Liver (tissue), 8 donors: ENCODE measurements at regions not wholly inside any gene's neighbourhood (a gene's known extent, or its start where the extent isn't known, plus 50 kb on each side); places are given as distances from the start of the nearest gene placed in this dataset.

Experiments
- DNase-seq: peaks from one replicate; pipeline ENCODE4 v3.0.0-alpha.2; 2017; ENCODE audit warnings: low spot score
- H3K27ac ChIP-seq, 2 donors: one replicate each; pipeline ENCODE4 v1.7.0; 2013; ENCODE audit warnings: inconsistent platforms in 2 of 2, low read length in 2 of 2, control low read depth in 1 of 2, low read depth in 1 of 2, mild to moderate bottlenecking in 1 of 2
- H3K27me3 ChIP-seq, 4 donors: one replicate each; pipeline versions ENCODE4 v1.6.1 to v1.7.0; 2013; ENCODE audit warnings: low read length in 3 of 4, inconsistent platforms in 1 of 4, mild to moderate bottlenecking in 1 of 4, moderate library complexity in 1 of 4; ENCODE audit not compliant: control insufficient read depth in 4 of 4, insufficient read depth in 4 of 4
- H3K36me3 ChIP-seq, 4 donors: one replicate each; pipeline versions ENCODE4 v1.6.1 to v1.7.0; 2013; ENCODE audit warnings: low read length in 3 of 4, mild to moderate bottlenecking in 3 of 4, low read depth in 1 of 4, moderate library complexity in 1 of 4; ENCODE audit not compliant: control insufficient read depth in 4 of 4, insufficient read depth in 3 of 4
- H3K4me1 ChIP-seq, 4 donors: one replicate each; pipeline versions ENCODE4 v1.6.1 to v1.7.0; 2013; ENCODE audit warnings: low read length in 3 of 4, mild to moderate bottlenecking in 3 of 4, moderate library complexity in 1 of 4; ENCODE audit not compliant: control insufficient read depth in 4 of 4, insufficient read depth in 4 of 4
- H3K4me3 ChIP-seq, 3 donors: one replicate each; pipeline versions ENCODE4 v1.6.1 to v1.7.0; 2013; ENCODE audit warnings: low read length in 3 of 3, control low read depth in 1 of 3, low read depth in 1 of 3, mild to moderate bottlenecking in 1 of 3
- H3K9ac ChIP-seq, 2 donors: one replicate each; pipeline ENCODE4 v1.7.0; 2013; ENCODE audit warnings: low read length in 2 of 2, mild to moderate bottlenecking in 2 of 2, moderate library complexity in 2 of 2, control low read depth in 1 of 2, low read depth in 1 of 2
- H3K9me3 ChIP-seq, 4 donors: one replicate each; pipeline versions ENCODE4 v1.6.1 to v1.7.0; 2013; ENCODE audit warnings: low read length in 3 of 4; ENCODE audit not compliant: control insufficient read depth in 4 of 4
- CTCF ChIP-seq: fragments of 150-350 bp; IDR thresholded peaks from 2 replicates; pipeline ENCODE4 v1.5.1; 2017; ENCODE audit warnings: improper control_type of control experiment, low read depth, low read length; ENCODE audit not compliant: missing input control
- EGR1 ChIP-seq, 2 donors: IDR thresholded peaks; 2 replicates each; pipeline ENCODE4 v1.6.1; 2016 to 2018; ENCODE audit warnings: antibody characterized with exemption in 2 of 2, low read depth in 2 of 2
- FOXA1 ChIP-seq: IDR thresholded peaks from 2 replicates; pipeline ENCODE4 v1.6.1; 2016; ENCODE audit warnings: antibody characterized with exemption
- FOXA2 ChIP-seq: IDR thresholded peaks from 2 replicates; pipeline ENCODE4 v1.6.1; 2016; ENCODE audit warnings: antibody characterized with exemption
- GABPA ChIP-seq, 2 donors: IDR thresholded peaks in 1 of 2; conservative IDR thresholded peaks in 1 of 2; 2 replicates each; pipeline ENCODE4 v1.6.1; 2016; ENCODE audit warnings: antibody characterized with exemption in 2 of 2, mild to moderate bottlenecking in 1 of 2, moderate library complexity in 1 of 2
- HNF4A ChIP-seq, 2 donors: conservative IDR thresholded peaks; 2 replicates each; pipeline ENCODE4 v1.6.1; 2016; ENCODE audit warnings: antibody characterized with exemption in 2 of 2, mild to moderate bottlenecking in 2 of 2
- HNF4G ChIP-seq: IDR thresholded peaks from 2 replicates; pipeline ENCODE4 v1.6.1; 2016; ENCODE audit warnings: antibody characterized with exemption
- JUND ChIP-seq, 2 donors: IDR thresholded peaks; 2 replicates each; pipeline ENCODE4 v1.6.1; 2016; ENCODE audit warnings: antibody characterized with exemption in 2 of 2
- NR2F2 ChIP-seq: IDR thresholded peaks from 2 replicates; pipeline ENCODE4 v1.6.1; 2016; ENCODE audit warnings: antibody characterized with exemption
- RAD21 ChIP-seq, 2 donors: IDR thresholded peaks; 2 replicates each; pipeline ENCODE4 v1.6.1; 2016; ENCODE audit warnings: antibody characterized with exemption in 2 of 2, mild to moderate bottlenecking in 2 of 2
- RXRA ChIP-seq, 2 donors: IDR thresholded peaks; 2 replicates each; pipeline ENCODE4 v1.6.1; 2017 to 2018; ENCODE audit warnings: antibody characterized with exemption in 2 of 2, mild to moderate bottlenecking in 1 of 2
- SP1 ChIP-seq: IDR thresholded peaks from 2 replicates; pipeline ENCODE4 v1.6.1; 2018; ENCODE audit warnings: antibody characterized with exemption, mild to moderate bottlenecking
- TAF1 ChIP-seq: conservative IDR thresholded peaks from 2 replicates; pipeline ENCODE4 v1.6.1; 2016; ENCODE audit warnings: antibody characterized with exemption, mild to moderate bottlenecking
- YY1 ChIP-seq: IDR thresholded peaks from 2 replicates; pipeline ENCODE4 v1.6.1; 2016; ENCODE audit warnings: antibody characterized with exemption, mild to moderate bottlenecking
- WGBS: extraction: QIAGEN DNeasy Blood & Tissue Kit; methylation state at CpG from one replicate; pipeline ENCODE4 v1.1.7; 2013; 5-methylcytosine and 5-hydroxymethylcytosine counted together
- TF ChIP-seq, protein P1 (sequence below): IDR thresholded peaks from 2 replicates; pipeline ENCODE4 v1.6.1; 2016; ENCODE audit warnings: antibody characterized with exemption
- TF ChIP-seq, protein P2 (sequence below): IDR thresholded peaks from 2 replicates; pipeline ENCODE4 v1.6.1; 2016; ENCODE audit warnings: antibody characterized with exemption
- TF ChIP-seq, protein P3 (sequence below): IDR thresholded peaks from 2 replicates; pipeline ENCODE4 v1.6.1; 2016; ENCODE audit warnings: antibody characterized with exemption
- TF ChIP-seq, protein P4 (sequence below): IDR thresholded peaks from 2 replicates; pipeline ENCODE4 v1.6.1; 2016; ENCODE audit warnings: antibody characterized with exemption, mild to moderate bottlenecking
- donor health status: healthy.
- donor health status: healthy.
- donor health status: healthy.
- donor health status: healthy.
- donor health status: healthy.

DNA sequence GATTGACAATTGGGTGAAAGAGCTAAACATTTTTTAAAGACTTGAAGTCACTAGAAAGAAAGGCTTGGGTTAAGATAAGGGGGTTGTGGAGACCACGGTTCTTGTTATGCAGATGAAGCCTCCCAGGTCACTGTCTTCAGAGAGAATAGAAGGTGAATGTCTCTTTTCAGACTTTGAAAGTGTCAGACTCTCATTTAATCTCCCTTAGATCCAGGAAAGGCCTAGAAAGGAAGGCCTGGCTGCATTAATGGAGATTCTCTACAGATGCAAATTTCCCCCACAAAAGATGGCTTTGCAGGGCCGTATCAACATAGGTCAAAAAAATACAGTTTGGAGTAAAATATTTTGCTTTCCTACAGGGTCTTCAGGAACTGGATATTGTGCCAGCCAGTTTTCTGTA, 193.9 kb downstream of the RTP5 start:
- no peak overlapping the region for H3K9ac ChIP-seq
- H3K27ac ChIP-seq: no peak overlapping the region
- TF ChIP-seq, protein P1, sequence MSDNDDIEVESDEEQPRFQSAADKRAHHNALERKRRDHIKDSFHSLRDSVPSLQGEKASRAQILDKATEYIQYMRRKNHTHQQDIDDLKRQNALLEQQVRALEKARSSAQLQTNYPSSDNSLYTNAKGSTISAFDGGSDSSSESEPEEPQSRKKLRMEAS: no peak
- no peak for TF ChIP-seq NR2F2
- TF ChIP-seq FOXA1: no peak
- no peak for TF ChIP-seq YY1
- TF ChIP-seq EGR1 (IDR thresholded peaks at IDR 0.05; ENCODE audit: low read depth in 2 of 2): no peak
- TF ChIP-seq RAD21 (IDR thresholded peaks at IDR 0.05): no peak
- no peak for TF ChIP-seq JUND (IDR thresholded peaks at IDR 0.05)
- TF ChIP-seq, protein P2, sequence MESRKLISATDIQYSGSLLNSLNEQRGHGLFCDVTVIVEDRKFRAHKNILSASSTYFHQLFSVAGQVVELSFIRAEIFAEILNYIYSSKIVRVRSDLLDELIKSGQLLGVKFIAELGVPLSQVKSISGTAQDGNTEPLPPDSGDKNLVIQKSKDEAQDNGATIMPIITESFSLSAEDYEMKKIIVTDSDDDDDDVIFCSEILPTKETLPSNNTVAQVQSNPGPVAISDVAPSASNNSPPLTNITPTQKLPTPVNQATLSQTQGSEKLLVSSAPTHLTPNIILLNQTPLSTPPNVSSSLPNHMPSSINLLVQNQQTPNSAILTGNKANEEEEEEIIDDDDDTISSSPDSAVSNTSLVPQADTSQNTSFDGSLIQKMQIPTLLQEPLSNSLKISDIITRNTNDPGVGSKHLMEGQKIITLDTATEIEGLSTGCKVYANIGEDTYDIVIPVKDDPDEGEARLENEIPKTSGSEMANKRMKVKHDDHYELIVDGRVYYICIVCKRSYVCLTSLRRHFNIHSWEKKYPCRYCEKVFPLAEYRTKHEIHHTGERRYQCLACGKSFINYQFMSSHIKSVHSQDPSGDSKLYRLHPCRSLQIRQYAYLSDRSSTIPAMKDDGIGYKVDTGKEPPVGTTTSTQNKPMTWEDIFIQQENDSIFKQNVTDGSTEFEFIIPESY: no peak
- TF ChIP-seq FOXA2: no peak
- TF ChIP-seq RXRA (IDR thresholded peaks at IDR 0.05): no peak
- TF ChIP-seq TAF1: no peak
- TF ChIP-seq GABPA (IDR thresholded peaks at IDR 0.05 in 1 of 2, conservative IDR thresholded peaks at IDR 0.05 in 1 of 2): no peak
- TF ChIP-seq SP1: no peak
- TF ChIP-seq, protein P3, sequence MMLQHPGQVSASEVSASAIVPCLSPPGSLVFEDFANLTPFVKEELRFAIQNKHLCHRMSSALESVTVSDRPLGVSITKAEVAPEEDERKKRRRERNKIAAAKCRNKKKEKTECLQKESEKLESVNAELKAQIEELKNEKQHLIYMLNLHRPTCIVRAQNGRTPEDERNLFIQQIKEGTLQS: no peak
- TF ChIP-seq HNF4G: no peak
- no peak for TF ChIP-seq HNF4A (conservative IDR thresholded peaks at IDR 0.05)
- TF ChIP-seq CTCF: no peak
- DNase-seq: no peak
- WGBS: 86% methylated on average over 2 of the region's 2 CpGs
- no peaks in the 10 kb centered on the region for H3K36me3 ChIP-seq
- peaks cover 0 to 1% (median 0%) of the 10 kb centered on the region in 4 donors for H3K9me3 ChIP-seq
- H3K27me3 ChIP-seq: no peaks in the 10 kb centered on the region
- H3K4me3 ChIP-seq: no peak overlapping the region
- no peaks in the 10 kb centered on the region for H3K4me1 ChIP-seq

DNA sequence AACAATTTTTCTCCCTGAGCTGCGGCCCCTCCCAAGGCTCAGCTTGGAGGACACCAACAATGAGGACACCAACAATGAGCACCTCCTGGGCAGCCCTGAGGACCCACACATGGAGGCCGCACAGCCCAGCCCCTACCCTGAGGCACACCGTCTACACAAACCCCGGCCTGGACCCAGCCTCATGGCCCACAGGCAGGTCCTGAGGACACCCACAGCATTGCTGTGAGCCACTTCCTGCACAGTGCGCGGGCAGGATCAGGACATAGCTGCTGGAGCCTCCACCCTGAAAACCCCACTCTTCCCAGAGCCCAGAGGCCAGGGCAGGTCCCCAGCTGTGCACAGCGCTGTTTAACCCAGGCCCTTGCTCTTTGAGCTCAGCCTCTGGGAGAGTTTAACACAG, 194.3 kb downstream of the RTP5 start:
- Histone ChIP-seq H3K9ac (no peak overlapping the region), H3K27ac (no peak overlapping the region), H3K27me3 (no peaks in the 10 kb centered on the region), H3K4me1 (peaks cover 0 to 2% (median 0%) of the 10 kb centered on the region in 4 donors), H3K9me3 (peaks cover 0 to 1% (median 0%) of the 10 kb centered on the region in 4 donors), H3K36me3 (no peaks in the 10 kb centered on the region), H3K4me3 (no peak overlapping the region)
- 97% methylated on average over 7 of the region's 7 CpGs for WGBS
- TF ChIP-seq HNF4G: no peak
- TF ChIP-seq, protein P4, sequence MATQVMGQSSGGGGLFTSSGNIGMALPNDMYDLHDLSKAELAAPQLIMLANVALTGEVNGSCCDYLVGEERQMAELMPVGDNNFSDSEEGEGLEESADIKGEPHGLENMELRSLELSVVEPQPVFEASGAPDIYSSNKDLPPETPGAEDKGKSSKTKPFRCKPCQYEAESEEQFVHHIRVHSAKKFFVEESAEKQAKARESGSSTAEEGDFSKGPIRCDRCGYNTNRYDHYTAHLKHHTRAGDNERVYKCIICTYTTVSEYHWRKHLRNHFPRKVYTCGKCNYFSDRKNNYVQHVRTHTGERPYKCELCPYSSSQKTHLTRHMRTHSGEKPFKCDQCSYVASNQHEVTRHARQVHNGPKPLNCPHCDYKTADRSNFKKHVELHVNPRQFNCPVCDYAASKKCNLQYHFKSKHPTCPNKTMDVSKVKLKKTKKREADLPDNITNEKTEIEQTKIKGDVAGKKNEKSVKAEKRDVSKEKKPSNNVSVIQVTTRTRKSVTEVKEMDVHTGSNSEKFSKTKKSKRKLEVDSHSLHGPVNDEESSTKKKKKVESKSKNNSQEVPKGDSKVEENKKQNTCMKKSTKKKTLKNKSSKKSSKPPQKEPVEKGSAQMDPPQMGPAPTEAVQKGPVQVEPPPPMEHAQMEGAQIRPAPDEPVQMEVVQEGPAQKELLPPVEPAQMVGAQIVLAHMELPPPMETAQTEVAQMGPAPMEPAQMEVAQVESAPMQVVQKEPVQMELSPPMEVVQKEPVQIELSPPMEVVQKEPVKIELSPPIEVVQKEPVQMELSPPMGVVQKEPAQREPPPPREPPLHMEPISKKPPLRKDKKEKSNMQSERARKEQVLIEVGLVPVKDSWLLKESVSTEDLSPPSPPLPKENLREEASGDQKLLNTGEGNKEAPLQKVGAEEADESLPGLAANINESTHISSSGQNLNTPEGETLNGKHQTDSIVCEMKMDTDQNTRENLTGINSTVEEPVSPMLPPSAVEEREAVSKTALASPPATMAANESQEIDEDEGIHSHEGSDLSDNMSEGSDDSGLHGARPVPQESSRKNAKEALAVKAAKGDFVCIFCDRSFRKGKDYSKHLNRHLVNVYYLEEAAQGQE: no peak
- TF ChIP-seq NR2F2: no peak
- TF ChIP-seq, protein P2: no peak
- TF ChIP-seq GABPA (IDR thresholded peaks at IDR 0.05 in 1 of 2, conservative IDR thresholded peaks at IDR 0.05 in 1 of 2): no peak
- TF ChIP-seq SP1: no peak
- no peak for TF ChIP-seq CTCF
- TF ChIP-seq, protein P3: no peak
- TF ChIP-seq EGR1 (IDR thresholded peaks at IDR 0.05; ENCODE audit: low read depth in 2 of 2): no peak
- DNase-seq: no peak
